GM23338 (cell line): ENCODE measurements at regions not wholly inside any gene's neighbourhood (a gene's known extent, or its start where the extent isn't known, plus 50 kb on each side); places are given as distances from the start of the nearest gene placed in this dataset.

ENCODE experiments used
- ATAC-seq: fragments of 200-7000 bp; cut with Tn5 transposase; 3 replicates; pipeline ENCODE4 v1.9.1; 2020
- DNase-seq: peaks from one replicate; pipeline ENCODE4 v3.0.0-alpha.2; 2015; ENCODE audit warnings: low spot score
- H2AFZ ChIP-seq: fragments of 200-600 bp; sonication (generic); 2 replicates; pipeline ENCODE4 v1.8.0; 2016; ENCODE audit warnings: antibody characterized with exemption, mild to moderate bottlenecking, moderate library complexity
- H3F3A ChIP-seq: fragments of 200-600 bp; sonication (generic); replicated peaks from 2 replicates; pipeline ENCODE4 v1.8.0; 2017; ENCODE audit warnings: antibody characterized with exemption, mixed run types, low read depth
- H3K27ac ChIP-seq: fragments of 200-600 bp; sonication (generic); 2 replicates; pipeline ENCODE4 v1.6.1; 2016; ENCODE audit warnings: low read depth
- H3K27me3 ChIP-seq: fragments of 200-600 bp; sonication (generic); 2 replicates; pipeline ENCODE4 v1.8.0; 2016; ENCODE audit warnings: mild to moderate bottlenecking, mixed run types, moderate library complexity; ENCODE audit not compliant: insufficient read depth
- H3K36me3 ChIP-seq: fragments of 200-600 bp; sonication (generic); 2 replicates; pipeline ENCODE4 v1.8.0; 2016; ENCODE audit warnings: mild to moderate bottlenecking; ENCODE audit not compliant: insufficient read depth
- H3K4me1 ChIP-seq: fragments of 200-600 bp; sonication (generic); 2 replicates; pipeline ENCODE4 v1.8.0; 2016; ENCODE audit warnings: mild to moderate bottlenecking, moderate library complexity; ENCODE audit not compliant: insufficient read depth
- H3K4me2 ChIP-seq: fragments of 200-600 bp; sonication (generic); 2 replicates; pipeline ENCODE4 v1.7.1; 2017; ENCODE audit warnings: mixed run types
- H3K4me3 ChIP-seq: fragments of 200-600 bp; sonication (generic); 2 replicates; pipeline ENCODE4 v1.6.1; 2016; ENCODE audit warnings: mixed run types
- H3K79me2 ChIP-seq: fragments of 200-600 bp; sonication (generic); replicated peaks from 2 replicates; pipeline ENCODE4 v1.8.0; 2017; ENCODE audit warnings: mild to moderate bottlenecking; ENCODE audit not compliant: insufficient read depth
- H3K9me2 ChIP-seq: fragments of 200-600 bp; sonication (generic); 2 replicates; pipeline ENCODE4 v1.8.0; 2017; ENCODE audit not compliant: insufficient read depth
- H4K20me1 ChIP-seq: fragments of 200-600 bp; sonication (generic); replicated peaks from 2 replicates; pipeline ENCODE4 v1.8.0; 2017; ENCODE audit warnings: mild to moderate bottlenecking; ENCODE audit not compliant: insufficient read depth
- H3K27ac Mint-ChIP-seq: 2 replicates; pipeline ENCODE4 v1.8.0; 2020; ENCODE audit warnings: inconsistent platforms, mild to moderate bottlenecking, moderate library complexity, mixed read lengths
- H3K27me3 Mint-ChIP-seq: 3 replicates; pipeline ENCODE4 v1.8.0; 2022; ENCODE audit warnings: low read depth, mild to moderate bottlenecking, moderate library complexity, mixed read lengths, inconsistent platforms; ENCODE audit not compliant: insufficient read depth, poor library complexity
- H3K36me3 Mint-ChIP-seq: 3 replicates; pipeline ENCODE4 v1.8.0; 2021; ENCODE audit warnings: low read depth, mild to moderate bottlenecking, inconsistent platforms, moderate library complexity, mixed read lengths
- H3K4me1 Mint-ChIP-seq: 3 replicates; pipeline ENCODE4 v1.8.0; 2020; ENCODE audit warnings: mild to moderate bottlenecking, inconsistent platforms, mixed read lengths
- H3K4me3 Mint-ChIP-seq: 3 replicates; pipeline ENCODE4 v1.8.0; 2021; ENCODE audit warnings: moderate library complexity, mild to moderate bottlenecking, inconsistent platforms, mixed read lengths
- H3K9me3 Mint-ChIP-seq: 3 replicates; pipeline ENCODE4 v1.8.0; 2020; ENCODE audit warnings: moderate library complexity, mild to moderate bottlenecking, inconsistent platforms, mixed read lengths
- CREB1 ChIP-seq: fragments of 250-450 bp; sonication (Bioruptor Pico); IDR thresholded peaks from 2 replicates; pipeline ENCODE4 v1.5.0; 2020; ENCODE audit warnings: low read depth, mild to moderate bottlenecking, moderate library complexity
- ETS1 ChIP-seq: IDR thresholded peaks from 2 replicates; pipeline ENCODE4 v1.6.1; 2016; ENCODE audit warnings: antibody characterized with exemption
- EZH2 ChIP-seq: fragments of 200-600 bp; sonication (generic); IDR thresholded peaks from one replicate; pipeline ENCODE4 v1.8.0; 2017; ENCODE audit warnings: antibody characterized with exemption, mild to moderate bottlenecking, low read depth; ENCODE audit not compliant: unreplicated experiment
- EZH2phosphoT487 ChIP-seq: fragments of 200-600 bp; sonication (generic); IDR thresholded peaks from one replicate; pipeline ENCODE4 v1.8.1; 2018; ENCODE audit warnings: antibody characterized with exemption; ENCODE audit not compliant: unreplicated experiment
- JUNB ChIP-seq: IDR thresholded peaks from one replicate; pipeline ENCODE4 v1.6.1; 2016; ENCODE audit warnings: antibody characterized with exemption; ENCODE audit not compliant: unreplicated experiment
- NANOG ChIP-seq: IDR thresholded peaks from 2 replicates; pipeline ENCODE4 v1.6.1; 2016; ENCODE audit warnings: antibody characterized with exemption, borderline replicate concordance
- ZNF331 ChIP-seq: fragments of 250-450 bp; sonication (Bioruptor Pico); IDR thresholded peaks from 2 replicates; pipeline ENCODE4 v1.5.0; 2020; ENCODE audit warnings: low read depth, mild to moderate bottlenecking, moderate library complexity
- TF ChIP-seq, protein P1 (sequence below): IDR thresholded peaks from one replicate; pipeline ENCODE4 v1.6.1; 2018; ENCODE audit warnings: antibody characterized with exemption; ENCODE audit not compliant: unreplicated experiment
- TF ChIP-seq, protein P2 (sequence below): fragments of 250-450 bp; sonication (Bioruptor Pico); IDR thresholded peaks from 2 replicates; pipeline ENCODE4 v1.5.0; 2020; ENCODE audit warnings: mild to moderate bottlenecking, moderate library complexity

- Mint-ChIP-seq H3K36me3 (no peaks in the 10 kb centered on the region), H3K27me3 (no peaks in the 10 kb centered on the region), H3K9me3 (no peaks in the 10 kb centered on the region), H3K27ac (no peak overlapping the region), H3K4me3 (no peak overlapping the region), H3K4me1 (peaks cover 20% of the 10 kb centered on the region)
- no peak overlapping the region for H3K4me2 ChIP-seq
- H3K79me2 ChIP-seq: no peaks in the 10 kb centered on the region
- H3K9me2 ChIP-seq: no peaks in the 10 kb centered on the region
- peaks cover 4% of the 10 kb centered on the region; the same call in 1 of the 2 replicates for H3K4me1 ChIP-seq
- no peak overlapping the region for H3K4me3 ChIP-seq
- DNase-seq (no peak), ATAC-seq (no peak)
- H3K27ac ChIP-seq: no peak overlapping the region
- H4K20me1 ChIP-seq: no peaks in the 10 kb centered on the region
- TF ChIP-seq EZH2phosphoT487: no peak
- no peak for TF ChIP-seq CREB1 (CRISPR knock-in tag)
- TF ChIP-seq ZNF331 (CRISPR knock-in tag): no peak
- TF ChIP-seq, protein P1, sequence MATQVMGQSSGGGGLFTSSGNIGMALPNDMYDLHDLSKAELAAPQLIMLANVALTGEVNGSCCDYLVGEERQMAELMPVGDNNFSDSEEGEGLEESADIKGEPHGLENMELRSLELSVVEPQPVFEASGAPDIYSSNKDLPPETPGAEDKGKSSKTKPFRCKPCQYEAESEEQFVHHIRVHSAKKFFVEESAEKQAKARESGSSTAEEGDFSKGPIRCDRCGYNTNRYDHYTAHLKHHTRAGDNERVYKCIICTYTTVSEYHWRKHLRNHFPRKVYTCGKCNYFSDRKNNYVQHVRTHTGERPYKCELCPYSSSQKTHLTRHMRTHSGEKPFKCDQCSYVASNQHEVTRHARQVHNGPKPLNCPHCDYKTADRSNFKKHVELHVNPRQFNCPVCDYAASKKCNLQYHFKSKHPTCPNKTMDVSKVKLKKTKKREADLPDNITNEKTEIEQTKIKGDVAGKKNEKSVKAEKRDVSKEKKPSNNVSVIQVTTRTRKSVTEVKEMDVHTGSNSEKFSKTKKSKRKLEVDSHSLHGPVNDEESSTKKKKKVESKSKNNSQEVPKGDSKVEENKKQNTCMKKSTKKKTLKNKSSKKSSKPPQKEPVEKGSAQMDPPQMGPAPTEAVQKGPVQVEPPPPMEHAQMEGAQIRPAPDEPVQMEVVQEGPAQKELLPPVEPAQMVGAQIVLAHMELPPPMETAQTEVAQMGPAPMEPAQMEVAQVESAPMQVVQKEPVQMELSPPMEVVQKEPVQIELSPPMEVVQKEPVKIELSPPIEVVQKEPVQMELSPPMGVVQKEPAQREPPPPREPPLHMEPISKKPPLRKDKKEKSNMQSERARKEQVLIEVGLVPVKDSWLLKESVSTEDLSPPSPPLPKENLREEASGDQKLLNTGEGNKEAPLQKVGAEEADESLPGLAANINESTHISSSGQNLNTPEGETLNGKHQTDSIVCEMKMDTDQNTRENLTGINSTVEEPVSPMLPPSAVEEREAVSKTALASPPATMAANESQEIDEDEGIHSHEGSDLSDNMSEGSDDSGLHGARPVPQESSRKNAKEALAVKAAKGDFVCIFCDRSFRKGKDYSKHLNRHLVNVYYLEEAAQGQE: no peak
- TF ChIP-seq ETS1: no peak
- no peak for TF ChIP-seq NANOG
- no peak for TF ChIP-seq EZH2
- TF ChIP-seq, protein P2, sequence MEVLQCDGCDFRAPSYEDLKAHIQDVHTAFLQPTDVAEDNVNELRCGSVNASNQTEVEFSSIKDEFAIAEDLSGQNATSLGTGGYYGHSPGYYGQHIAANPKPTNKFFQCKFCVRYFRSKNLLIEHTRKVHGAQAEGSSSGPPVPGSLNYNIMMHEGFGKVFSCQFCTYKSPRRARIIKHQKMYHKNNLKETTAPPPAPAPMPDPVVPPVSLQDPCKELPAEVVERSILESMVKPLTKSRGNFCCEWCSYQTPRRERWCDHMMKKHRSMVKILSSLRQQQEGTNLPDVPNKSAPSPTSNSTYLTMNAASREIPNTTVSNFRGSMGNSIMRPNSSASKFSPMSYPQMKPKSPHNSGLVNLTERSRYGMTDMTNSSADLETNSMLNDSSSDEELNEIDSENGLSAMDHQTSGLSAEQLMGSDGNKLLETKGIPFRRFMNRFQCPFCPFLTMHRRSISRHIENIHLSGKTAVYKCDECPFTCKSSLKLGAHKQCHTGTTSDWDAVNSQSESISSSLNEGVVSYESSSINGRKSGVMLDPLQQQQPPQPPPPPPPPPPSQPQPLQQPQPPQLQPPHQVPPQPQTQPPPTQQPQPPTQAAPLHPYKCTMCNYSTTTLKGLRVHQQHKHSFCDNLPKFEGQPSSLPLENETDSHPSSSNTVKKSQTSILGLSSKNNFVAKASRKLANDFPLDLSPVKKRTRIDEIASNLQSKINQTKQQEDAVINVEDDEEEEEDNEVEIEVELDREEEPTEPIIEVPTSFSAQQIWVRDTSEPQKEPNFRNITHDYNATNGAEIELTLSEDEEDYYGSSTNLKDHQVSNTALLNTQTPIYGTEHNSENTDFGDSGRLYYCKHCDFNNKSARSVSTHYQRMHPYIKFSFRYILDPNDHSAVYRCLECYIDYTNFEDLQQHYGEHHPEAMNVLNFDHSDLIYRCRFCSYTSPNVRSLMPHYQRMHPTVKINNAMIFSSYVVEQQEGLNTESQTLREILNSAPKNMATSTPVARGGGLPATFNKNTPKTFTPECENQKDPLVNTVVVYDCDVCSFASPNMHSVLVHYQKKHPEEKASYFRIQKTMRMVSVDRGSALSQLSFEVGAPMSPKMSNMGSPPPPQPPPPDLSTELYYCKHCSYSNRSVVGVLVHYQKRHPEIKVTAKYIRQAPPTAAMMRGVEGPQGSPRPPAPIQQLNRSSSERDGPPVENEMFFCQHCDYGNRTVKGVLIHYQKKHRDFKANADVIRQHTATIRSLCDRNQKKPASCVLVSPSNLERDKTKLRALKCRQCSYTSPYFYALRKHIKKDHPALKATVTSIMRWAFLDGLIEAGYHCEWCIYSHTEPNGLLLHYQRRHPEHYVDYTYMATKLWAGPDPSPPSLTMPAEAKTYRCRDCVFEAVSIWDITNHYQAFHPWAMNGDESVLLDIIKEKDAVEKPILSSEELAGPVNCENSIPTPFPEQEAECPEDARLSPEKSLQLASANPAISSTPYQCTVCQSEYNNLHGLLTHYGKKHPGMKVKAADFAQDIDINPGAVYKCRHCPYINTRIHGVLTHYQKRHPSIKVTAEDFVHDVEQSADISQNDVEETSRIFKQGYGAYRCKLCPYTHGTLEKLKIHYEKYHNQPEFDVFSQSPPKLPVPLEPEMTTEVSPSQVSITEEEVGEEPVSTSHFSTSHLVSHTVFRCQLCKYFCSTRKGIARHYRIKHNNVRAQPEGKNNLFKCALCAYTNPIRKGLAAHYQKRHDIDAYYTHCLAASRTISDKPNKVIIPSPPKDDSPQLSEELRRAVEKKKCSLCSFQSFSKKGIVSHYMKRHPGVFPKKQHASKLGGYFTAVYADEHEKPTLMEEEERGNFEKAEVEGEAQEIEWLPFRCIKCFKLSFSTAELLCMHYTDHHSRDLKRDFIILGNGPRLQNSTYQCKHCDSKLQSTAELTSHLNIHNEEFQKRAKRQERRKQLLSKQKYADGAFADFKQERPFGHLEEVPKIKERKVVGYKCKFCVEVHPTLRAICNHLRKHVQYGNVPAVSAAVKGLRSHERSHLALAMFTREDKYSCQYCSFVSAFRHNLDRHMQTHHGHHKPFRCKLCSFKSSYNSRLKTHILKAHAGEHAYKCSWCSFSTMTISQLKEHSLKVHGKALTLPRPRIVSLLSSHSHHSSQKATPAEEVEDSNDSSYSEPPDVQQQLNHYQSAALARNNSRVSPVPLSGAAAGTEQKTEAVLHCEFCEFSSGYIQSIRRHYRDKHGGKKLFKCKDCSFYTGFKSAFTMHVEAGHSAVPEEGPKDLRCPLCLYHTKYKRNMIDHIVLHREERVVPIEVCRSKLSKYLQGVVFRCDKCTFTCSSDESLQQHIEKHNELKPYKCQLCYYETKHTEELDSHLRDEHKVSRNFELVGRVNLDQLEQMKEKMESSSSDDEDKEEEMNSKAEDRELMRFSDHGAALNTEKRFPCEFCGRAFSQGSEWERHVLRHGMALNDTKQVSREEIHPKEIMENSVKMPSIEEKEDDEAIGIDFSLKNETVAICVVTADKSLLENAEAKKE (CRISPR knock-in tag): no peak
- no peak for TF ChIP-seq JUNB
- H3K36me3 ChIP-seq: no peaks in the 10 kb centered on the region
- H3K27me3 ChIP-seq: no peaks in the 10 kb centered on the region
- no peak overlapping the region for H2AFZ ChIP-seq
- H3F3A ChIP-seq: no peaks in the 10 kb centered on the region
These were observed 423.0 kb downstream of the DYNC2H1 start for GRCh38 chr11:103532133-103532788.
